K562 (cell line): ENCODE measurements at regions not wholly inside any gene's neighbourhood (a gene's known extent, or its start where the extent isn't known, plus 50 kb on each side); places are given as distances from the start of the nearest gene placed in this dataset.
A peak's percentile ranks its signal among the peaks of the same experiment; 100 is the strongest.

Source experiments
- ATAC-seq: fragments of 200-7000 bp; cut with Tn5 transposase; 3 replicates; pipeline ENCODE4 v1.9.1; 2020; ENCODE audit warnings: moderate library complexity
- BruUV-seq: library from RNA; stranded (reverse); fragments of 400-500 nt; replicated peaks from 2 replicates; lab custom pipeline; 2021; lab: Mats Ljungman, UMichigan
- CTCF ChIA-PET: fragments of 300-600 bp; formaldehyde crosslinking; extraction: SDS; loops from one replicate; lab custom pipeline; 2021; ENCODE audit warnings: low intra/inter-chr PET ratio; lab: Yijun Ruan, JAX
- POLR2A ChIA-PET: fragments of 300-600, 350-650 bp; sonication (Branson Sonifier 250); formaldehyde crosslinking; extraction: SDS; loops from one replicate; lab custom pipeline; 2021; ENCODE audit warnings: antibody characterized with exemption, inconsistent platforms; lab: Yijun Ruan, JAX
- DNase-seq, 4 experiments: peaks; one replicate each; pipeline versions ENCODE4 v3.0.0 to v3.0.0-alpha.2; 2011 to 2018; ENCODE audit warnings: low spot score in 3 of 4, mixed read lengths in 3 of 4; ENCODE audit errors: extremely low read depth in 1 of 4
- FAIRE-seq: peaks from 2 replicates; lab custom pipeline; 2011; peaks lifted over from hg19 to GRCh38; lab: Jason Lieb, UNC
- H2AFZ ChIP-seq: 2 replicates; pipeline ENCODE4 v1.6.0; 2011; ENCODE audit warnings: low read depth, low read length, control low read depth, inconsistent platforms
- H3K27ac ChIP-seq: fragments of 200-600 bp; 3 replicates; pipeline ENCODE4 v1.8.0; 2011; ENCODE audit warnings: low read depth, mild to moderate bottlenecking, control low read depth, inconsistent platforms, low read length, moderate library complexity, mixed read lengths; ENCODE audit errors: extremely low read depth
- H3K27me3 ChIP-seq, 2 experiments: fragments of 300-600 bp in 1 of 2; 2 replicates in 1 of 2; 3 replicates in 1 of 2; pipeline versions ENCODE4 v1.6.0 to v1.8.0; 2011; ENCODE audit warnings: inconsistent platforms in 2 of 2, low read length in 2 of 2, mild to moderate bottlenecking in 1 of 2, mixed read lengths in 1 of 2, moderate library complexity in 1 of 2; ENCODE audit not compliant: control insufficient read depth in 2 of 2, insufficient read depth in 2 of 2
- H3K36me3 ChIP-seq: fragments of 300-600 bp; 3 replicates; pipeline ENCODE4 v1.8.0; 2011; ENCODE audit warnings: mild to moderate bottlenecking, low read length, inconsistent platforms; ENCODE audit not compliant: control insufficient read depth, insufficient read depth
- H3K4me1 ChIP-seq, 2 experiments: fragments of 200-600 bp in 1 of 2; replicated peaks in 1 of 2; 2 replicates in 1 of 2; 3 replicates in 1 of 2; pipeline versions ENCODE4 v1.5.1 to v1.8.0; 2011; ENCODE audit warnings: inconsistent platforms in 2 of 2, low read length in 2 of 2, mild to moderate bottlenecking in 1 of 2, mixed read lengths in 1 of 2, moderate library complexity in 1 of 2; ENCODE audit not compliant: control insufficient read depth in 2 of 2, insufficient read depth in 2 of 2
- H3K4me2 ChIP-seq: 2 replicates; pipeline ENCODE4 v1.6.1; 2011; ENCODE audit warnings: low read length, control low read depth, inconsistent platforms, mixed read lengths; ENCODE audit not compliant: insufficient read depth
- H3K4me3 ChIP-seq: fragments of 200-600 bp; sonication (generic), shearing (Covaris generic); 2 replicates; pipeline ENCODE4 v1.5.1; 2016; ENCODE audit warnings: control low read depth, inconsistent platforms
- H3K79me2 ChIP-seq: fragments of 200-600 bp; 3 replicates; pipeline ENCODE4 v1.8.0; 2011; ENCODE audit warnings: low read length, inconsistent platforms; ENCODE audit not compliant: control insufficient read depth, insufficient read depth
- H3K9ac ChIP-seq, 2 experiments: 2 replicates each; pipeline versions ENCODE4 v1.6.0 to v1.6.1; 2011; ENCODE audit warnings: low read depth in 2 of 2, low read length in 2 of 2, control low read depth in 1 of 2, inconsistent platforms in 1 of 2, mild to moderate bottlenecking in 1 of 2, mixed read lengths in 1 of 2; ENCODE audit not compliant: insufficient read depth in 1 of 2
- H3K9me1 ChIP-seq: one replicate; pipeline ENCODE4 v1.6.0; 2011; ENCODE audit warnings: inconsistent platforms, mild to moderate bottlenecking, low read length, moderate library complexity; ENCODE audit not compliant: control insufficient read depth, insufficient read depth
- H3K9me3 ChIP-seq: replicated peaks from 2 replicates; pipeline ENCODE4 v1.5.1; 2011; ENCODE audit warnings: low read depth, low read length, inconsistent platforms; ENCODE audit not compliant: control insufficient read depth, insufficient read depth
- H4K20me1 ChIP-seq: replicated peaks from 2 replicates; pipeline ENCODE4 v1.6.1; 2011; ENCODE audit warnings: low read length, inconsistent platforms, mixed read lengths; ENCODE audit not compliant: control insufficient read depth, insufficient read depth
- C11orf30 ChIP-seq: fragments of 450-650 bp; IDR thresholded peaks from 2 replicates; pipeline ENCODE4 v1.6.1; 2016; ENCODE audit warnings: low read depth, mild to moderate bottlenecking
- CEBPG ChIP-seq, 3 experiments: fragments of 200-800 bp in 1 of 3; sonication (Bioruptor generic) in 1 of 3; sonication (generic) in 1 of 3; formaldehyde crosslinking in 1 of 3; IDR thresholded peaks in 2 of 3; conservative IDR thresholded peaks in 1 of 3; 2 replicates each; pipeline versions ENCODE4 v1.6.1 to v1.8.0; 2016 to 2022; ENCODE audit warnings: missing compliant biosample characterization in 2 of 3, missing genetic modification characterization in 2 of 3, mild to moderate bottlenecking in 1 of 3, missing genetic modification reagents in 1 of 3
- MAFF ChIP-seq: IDR thresholded peaks from 2 replicates; pipeline ENCODE4 v1.6.1; 2012; ENCODE audit warnings: low read length, improper control_type of control experiment
- MAFG ChIP-seq: fragments of 450-650 bp; conservative IDR thresholded peaks from 2 replicates; pipeline ENCODE4 v1.6.1; 2016; ENCODE audit warnings: missing genetic modification characterization, missing compliant biosample characterization
- MAFK ChIP-seq: IDR thresholded peaks from 2 replicates; pipeline ENCODE4 v1.6.1; 2011; ENCODE audit warnings: low read length, improper control_type of control experiment
- ZNF316 ChIP-seq: fragments of 450-650 bp; IDR thresholded peaks from 2 replicates; pipeline ENCODE4 v1.6.1; 2016
- ZNF584 ChIP-seq: fragments of 200-800 bp; sonication (Bioruptor generic); IDR thresholded peaks from 2 replicates; pipeline ENCODE4 v1.6.1; 2016; ENCODE audit warnings: low read depth, mild to moderate bottlenecking, missing genetic modification characterization, missing compliant biosample characterization
- in situ Hi-C: fragments of 300-500 bp; cut with MboI; formaldehyde crosslinking; loops from 4 replicates; pipeline ENCODE4 v1.15.0; 2018; ENCODE audit warnings: inconsistent platforms, mixed read lengths
- intact Hi-C: fragments of 100-400 bp; cut with micrococcal nuclease; formaldehyde crosslinking; loops from 2 replicates; pipeline ENCODE4 v1.14.2; 2022

DNA sequence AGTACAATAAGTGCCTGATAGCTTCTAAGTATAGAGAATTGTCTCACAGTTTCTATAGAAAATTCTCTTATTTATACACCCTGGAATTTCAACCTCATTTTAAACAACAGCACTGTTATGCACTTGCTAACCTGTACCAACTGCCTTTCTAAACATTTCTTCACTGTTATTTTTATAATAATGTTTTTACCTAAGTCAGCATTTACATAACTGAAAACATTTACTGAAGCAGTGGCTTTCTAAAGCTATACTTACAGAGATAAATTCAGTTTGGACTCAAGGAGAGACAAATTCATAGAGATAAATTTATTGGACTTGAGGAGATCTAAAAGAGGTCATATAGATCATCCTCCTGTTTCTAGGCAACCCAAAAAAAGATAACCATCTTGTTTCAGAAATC lies 686.6 kb upstream of the FAT3 start:
- ChIA-PET CTCF (no interaction called here), POLR2A (no interaction called here)
- Histone ChIP-seq H3K4me3 (no peak overlapping the region), H3K9me1 (no peaks in the 10 kb centered on the region), H3K9me3 (no peaks in the 10 kb centered on the region; the same call in 1 of the 2 replicates), H3K4me2 (no peak overlapping the region), H3K9ac (no peak overlapping the region), H2AFZ (no peak overlapping the region), H3K4me1 (no peaks in the 10 kb centered on the region), H3K27me3 (no peaks in the 10 kb centered on the region), H4K20me1 (no peaks in the 10 kb centered on the region), H3K79me2 (no peaks in the 10 kb centered on the region), H3K36me3 (no peaks in the 10 kb centered on the region), H3K27ac (no peak overlapping the region)
- peak; percentile 22; the same call in 1 of the 2 replicates for TF ChIP-seq C11orf30
- peak; percentile 26; the same call in 1 of the 2 replicates for TF ChIP-seq ZNF316
- peak; percentile 57; the same call in 1 of the 2 replicates for TF ChIP-seq MAFG (tag)
- peak; percentile 16; the same call in 1 of the 2 replicates for TF ChIP-seq MAFK
- no peak for TF ChIP-seq ZNF584 (CRISPR knock-in tag)
- peak; percentile 37; the same call in 1 of the 2 replicates for TF ChIP-seq MAFF
- no peak for TF ChIP-seq CEBPG (CRISPR knock-in tag; IDR thresholded peaks at IDR 0.05)
- no peak for TF ChIP-seq CEBPG (tag; conservative IDR thresholded peaks at IDR 0.05 in 1 of 2, IDR thresholded peaks at IDR 0.05 in 1 of 2)
- ATAC-seq (no peak), FAIRE-seq (no peak), DNase-seq (no peak)
- in situ Hi-C loops: no loop called here
- intact Hi-C loops: loop anchor here (10.0 kb wide), 1 partner anchor 57 kb away; no protein-coding TSS in a partner anchor
- BruUV-seq: no TSS peak
